WERI-Rb-1 (cell line): ENCODE measurements at regions not wholly inside any gene's neighbourhood (a gene's known extent, or its start where the extent isn't known, plus 50 kb on each side); places are given as distances from the start of the nearest gene placed in this dataset.

Source experiments
- DNase-seq: peaks from one replicate; pipeline ENCODE4 v3.0.0-alpha.2; 2020
- H3K27ac ChIP-seq: fragments of 250-450 bp; sonication (Bioruptor Pico); 2 replicates; pipeline ENCODE4 v1.5.1; 2020; ENCODE audit warnings: mild to moderate bottlenecking, moderate library complexity
- H3K27me3 ChIP-seq: fragments of 250-450 bp; sonication (Bioruptor Pico); 2 replicates; pipeline ENCODE4 v1.5.1; 2021; ENCODE audit warnings: mild to moderate bottlenecking, low read depth, moderate library complexity; ENCODE audit not compliant: insufficient read depth, severe bottlenecking
- H3K36me3 ChIP-seq: fragments of 250-450 bp; sonication (Bioruptor Pico); 2 replicates; pipeline ENCODE4 v1.5.1; 2020; ENCODE audit warnings: mild to moderate bottlenecking, moderate library complexity
- H3K4me3 ChIP-seq: 2 replicates; pipeline ENCODE4 v1.5.1; 2011; ENCODE audit warnings: low read depth, mild to moderate bottlenecking, control low read depth, low read length
- H3K9me3 ChIP-seq: fragments of 250-450 bp; sonication (Bioruptor Pico); 2 replicates; pipeline ENCODE4 v1.5.1; 2021; ENCODE audit warnings: mild to moderate bottlenecking, moderate library complexity; ENCODE audit not compliant: severe bottlenecking
- CTCF ChIP-seq: IDR thresholded peaks from 2 replicates; pipeline ENCODE4 v1.5.1; 2011; ENCODE audit warnings: low read depth, mild to moderate bottlenecking, control low read depth, inconsistent platforms, low read length

- TF ChIP-seq CTCF, result no peak
Measured at GRCh38 chr4:136793848-136794247, 738.4 kb downstream of the PCDH18 start.

GRCh38 chr4:136784326-136784725, 748.0 kb downstream of the PCDH18 start:
- Histone ChIP-seq H3K27me3 (no peaks in the 10 kb centered on the region), H3K9me3 (no peaks in the 10 kb centered on the region), H3K4me3 (no peak overlapping the region), H3K27ac (no peak overlapping the region), H3K36me3 (no peaks in the 10 kb centered on the region)
- no peak for DNase-seq
- no peak for TF ChIP-seq CTCF

More at GRCh38 chr4:136793848-136794247, 738.4 kb downstream of the PCDH18 start:
- Histone ChIP-seq H3K27me3 (no peaks in the 10 kb centered on the region), H3K27ac (no peak overlapping the region), H3K36me3 (no peaks in the 10 kb centered on the region), H3K9me3 (no peaks in the 10 kb centered on the region), H3K4me3 (no peak overlapping the region)
- no peak for DNase-seq

GRCh38 chr4:136769717-136770116, 762.6 kb downstream of the PCDH18 start:
- no peaks in the 10 kb centered on the region for H3K27me3 ChIP-seq
- DNase-seq, result no peak
- H3K9me3 ChIP-seq, result peaks cover 3% of the 10 kb centered on the region
- no peak for TF ChIP-seq CTCF
- H3K36me3 ChIP-seq, result no peaks in the 10 kb centered on the region
- H3K27ac ChIP-seq, result no peak overlapping the region
- H3K4me3 ChIP-seq, result no peak overlapping the region

GRCh38 chr4:136768925-136769275, 763.4 kb downstream of the PCDH18 start:
- H3K36me3 ChIP-seq, result no peaks in the 10 kb centered on the region
- no peak overlapping the region for H3K4me3 ChIP-seq
- H3K27me3 ChIP-seq, result no peaks in the 10 kb centered on the region
- no peak for DNase-seq
- no peak overlapping the region for H3K27ac ChIP-seq
- peaks cover 3% of the 10 kb centered on the region for H3K9me3 ChIP-seq
- TF ChIP-seq CTCF, result no peak

GRCh38 chr4:136768213-136768924, 763.9 kb downstream of the PCDH18 start:
- Histone ChIP-seq H3K27me3 (no peaks in the 10 kb centered on the region), H3K9me3 (peaks cover 3% of the 10 kb centered on the region), H3K36me3 (no peaks in the 10 kb centered on the region), H3K27ac (no peak overlapping the region), H3K4me3 (no peak overlapping the region)
- TF ChIP-seq CTCF, result no peak
- DNase-seq, result no peak

- Histone ChIP-seq H3K36me3 (no peaks in the 10 kb centered on the region), H3K27ac (no peak overlapping the region), H3K4me3 (no peak overlapping the region), H3K9me3 (no peaks in the 10 kb centered on the region), H3K27me3 (no peaks in the 10 kb centered on the region)
- DNase-seq, result no peak
- no peak for TF ChIP-seq CTCF
Measured at GRCh38 chr4:136763919-136764318, 768.4 kb downstream of the PCDH18 start.
